Immature natural killer cell (primary cell): ENCODE measurements at regions not wholly inside any gene's neighbourhood (a gene's known extent, or its start where the extent isn't known, plus 50 kb on each side); places are given as distances from the start of the nearest gene placed in this dataset.

ENCODE experiments used
- DNase-seq, 3 donors: peaks; one replicate each; pipeline ENCODE4 v3.0.0; 2022; ENCODE audit warnings: mixed read lengths in 1 of 3
- H3K27ac Mint-ChIP-seq, 6 donors: one replicate each; pipeline ENCODE4 v1.8.0; 2020; ENCODE audit warnings: mixed read lengths in 6 of 6, mild to moderate bottlenecking in 5 of 6, inconsistent platforms in 4 of 6, moderate library complexity in 3 of 6
- H3K27me3 Mint-ChIP-seq, 3 donors: one replicate each; pipeline ENCODE4 v1.8.0; 2020 to 2021; ENCODE audit warnings: low read depth in 3 of 3, mild to moderate bottlenecking in 3 of 3, mixed read lengths in 3 of 3, moderate library complexity in 3 of 3, inconsistent platforms in 1 of 3
- H3K36me3 Mint-ChIP-seq, 3 donors: one replicate each; pipeline ENCODE4 v1.8.0; 2020; ENCODE audit warnings: mixed read lengths in 3 of 3, inconsistent platforms in 2 of 3, mild to moderate bottlenecking in 2 of 3
- H3K4me1 Mint-ChIP-seq, 2 donors: one replicate each; pipeline ENCODE4 v1.8.0; 2020; ENCODE audit warnings: inconsistent platforms in 2 of 2, mild to moderate bottlenecking in 2 of 2, mixed read lengths in 2 of 2, moderate library complexity in 1 of 2
- H3K4me3 Mint-ChIP-seq, 5 donors: one replicate each; pipeline ENCODE4 v1.8.0; 2020; ENCODE audit warnings: mild to moderate bottlenecking in 5 of 5, mixed read lengths in 5 of 5, inconsistent platforms in 3 of 5, moderate library complexity in 3 of 5
- H3K9me3 Mint-ChIP-seq, 6 donors: one replicate each; pipeline ENCODE4 v1.8.0; 2020; ENCODE audit warnings: mild to moderate bottlenecking in 6 of 6, mixed read lengths in 6 of 6, inconsistent platforms in 4 of 6, moderate library complexity in 3 of 6

DNA sequence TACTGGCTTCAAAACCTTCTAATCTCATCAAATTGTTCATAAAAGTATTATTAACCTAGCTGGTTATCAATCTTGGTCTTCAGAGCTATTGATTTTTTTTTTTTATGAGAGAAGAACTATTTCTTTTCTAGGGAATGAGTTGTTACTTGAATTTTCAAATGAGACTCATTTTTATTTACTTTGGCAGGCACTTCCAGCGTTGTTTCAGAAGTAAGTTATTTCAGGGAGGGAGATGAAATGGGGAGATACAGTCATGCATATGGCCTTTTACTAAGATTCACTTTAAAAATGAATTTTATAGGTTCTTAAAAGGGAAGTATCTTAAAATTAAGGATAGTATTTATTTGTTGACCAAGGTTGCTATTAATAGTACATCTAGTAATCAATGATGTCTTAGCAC, 129.6 kb downstream of the IZUMO3 start:
- no peaks in the 10 kb centered on the region for H3K4me1 Mint-ChIP-seq
- H3K9me3 Mint-ChIP-seq: peaks cover 18 to 46% (median 26%) of the 10 kb centered on the region in 6 donors
- DNase-seq: no peak
- no peak overlapping the region for H3K27ac Mint-ChIP-seq
- peaks cover 0 to 1% (median 0%) of the 10 kb centered on the region in 3 donors for H3K27me3 Mint-ChIP-seq
- peaks cover 0 to 4% (median 0%) of the 10 kb centered on the region in 3 donors for H3K36me3 Mint-ChIP-seq
- H3K4me3 Mint-ChIP-seq: no peak overlapping the region

- Mint-ChIP-seq H3K36me3 (peaks cover 0 to 4% (median 0%) of the 10 kb centered on the region in 3 donors), H3K27me3 (no peaks in the 10 kb centered on the region), H3K4me3 (no peak overlapping the region), H3K27ac (no peak overlapping the region), H3K9me3 (peaks cover 14 to 45% (median 29%) of the 10 kb centered on the region in 6 donors), H3K4me1 (no peaks in the 10 kb centered on the region)
- no peak for DNase-seq
These were observed 132.0 kb downstream of the IZUMO3 start for GRCh38 chr9:24413651-24414050.

DNA sequence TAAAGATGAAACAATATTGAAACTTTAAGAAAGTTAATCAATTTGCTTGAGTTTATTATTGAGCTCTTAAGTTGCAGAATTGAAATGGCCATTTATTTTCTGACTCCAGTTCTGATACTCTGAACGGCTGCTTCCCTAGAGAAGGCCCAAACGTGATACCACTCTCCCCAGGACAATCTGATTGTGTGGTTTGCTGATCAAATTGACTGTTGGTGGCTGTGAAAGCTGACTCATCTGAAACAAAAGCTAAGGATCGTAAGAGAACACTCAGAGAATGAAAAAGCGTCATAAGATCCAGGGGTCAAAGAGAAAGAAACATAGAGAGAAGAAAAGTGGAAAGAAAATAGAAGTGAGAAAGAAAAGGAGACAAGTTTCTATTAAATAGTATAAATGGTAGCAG, 147.2 kb downstream of the IZUMO3 start:
- Mint-ChIP-seq H3K9me3 (peaks cover 5 to 44% (median 31%) of the 10 kb centered on the region in 6 donors), H3K27me3 (no peaks in the 10 kb centered on the region), H3K4me1 (no peaks in the 10 kb centered on the region), H3K27ac (no peak overlapping the region), H3K4me3 (no peak overlapping the region), H3K36me3 (no peaks in the 10 kb centered on the region)
- no peak for DNase-seq

GRCh38 chr9:24391095-24391494, 154.6 kb downstream of the IZUMO3 start:
- Mint-ChIP-seq H3K4me1 (no peaks in the 10 kb centered on the region), H3K9me3 (peaks cover 20 to 60% (median 43%) of the 10 kb centered on the region in 6 donors), H3K4me3 (no peak overlapping the region), H3K27me3 (peaks cover 0 to 6% (median 2%) of the 10 kb centered on the region in 3 donors), H3K27ac (no peak overlapping the region), H3K36me3 (peaks cover 0 to 7% (median 0%) of the 10 kb centered on the region in 3 donors)
- no peak for DNase-seq

DNA sequence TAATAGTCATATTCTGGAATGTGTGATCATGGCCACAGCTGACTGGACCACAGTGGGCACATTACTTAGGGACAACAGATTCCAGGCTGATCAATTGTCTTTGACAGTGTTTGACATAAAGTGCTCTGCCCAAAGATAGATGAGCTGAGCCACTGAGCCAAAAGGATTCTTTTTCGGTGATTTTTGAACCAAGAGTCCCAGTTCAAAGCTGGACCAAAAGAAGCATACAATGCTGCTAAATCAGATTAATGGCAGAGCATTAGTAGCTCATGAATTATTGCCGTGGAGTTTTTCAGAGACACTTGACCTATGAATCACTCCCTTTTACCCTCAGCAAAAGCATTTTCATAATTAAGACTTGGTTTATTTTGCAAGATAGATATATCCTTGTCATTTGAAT, 160.6 kb downstream of the IZUMO3 start:
- Mint-ChIP-seq H3K4me1 (no peaks in the 10 kb centered on the region), H3K27me3 (peaks cover 0 to 6% (median 2%) of the 10 kb centered on the region in 3 donors), H3K27ac (no peak overlapping the region), H3K9me3 (peaks cover 18 to 62% (median 38%) of the 10 kb centered on the region in 6 donors), H3K36me3 (peaks cover 0 to 5% (median 0%) of the 10 kb centered on the region in 3 donors), H3K4me3 (no peak overlapping the region)
- no peak for DNase-seq

DNA sequence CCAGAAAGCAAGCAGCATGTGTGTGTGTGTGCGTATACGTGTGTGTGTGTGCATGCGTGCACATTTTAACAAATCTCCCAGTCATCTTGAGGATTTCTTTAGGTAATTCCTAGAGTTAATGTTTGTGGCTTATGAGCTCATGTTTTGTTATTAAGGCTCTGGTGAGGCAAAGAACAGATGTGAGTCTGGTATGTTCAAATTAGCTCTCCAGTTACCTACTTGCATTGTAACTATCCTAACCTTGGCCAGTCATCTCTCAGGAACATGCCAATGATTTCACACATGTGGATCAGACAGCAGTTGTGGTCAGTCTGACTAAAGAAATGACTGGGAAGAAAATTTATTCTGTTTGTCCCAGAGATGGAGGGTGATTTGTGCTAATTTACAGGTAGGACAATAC, 163.1 kb downstream of the IZUMO3 start:
- Mint-ChIP-seq H3K27me3 (peaks cover 0 to 2% (median 0%) of the 10 kb centered on the region in 3 donors), H3K36me3 (no peaks in the 10 kb centered on the region)

GRCh38 chr9:24381205-24381604, 164.5 kb downstream of the IZUMO3 start:
- Mint-ChIP-seq H3K27me3 (no peaks in the 10 kb centered on the region), H3K36me3 (no peaks in the 10 kb centered on the region), H3K9me3 (peaks cover 8 to 42% (median 21%) of the 10 kb centered on the region in 6 donors), H3K4me1 (no peaks in the 10 kb centered on the region), H3K27ac (no peak overlapping the region), H3K4me3 (no peak overlapping the region)
- no peak for DNase-seq

More for the DNA sequence above, 163.1 kb downstream of the IZUMO3 start:
- Mint-ChIP-seq H3K4me1 (no peaks in the 10 kb centered on the region), H3K9me3 (peaks cover 12 to 53% (median 25%) of the 10 kb centered on the region in 6 donors), H3K4me3 (no peak overlapping the region), H3K27ac (no peak overlapping the region)
- DNase-seq: no peak

GRCh38 chr9:24359046-24359445, 186.7 kb downstream of the IZUMO3 start:
- Mint-ChIP-seq H3K4me1 (no peaks in the 10 kb centered on the region), H3K36me3 (no peaks in the 10 kb centered on the region), H3K4me3 (no peak overlapping the region), H3K9me3 (peaks cover 26 to 66% (median 49%) of the 10 kb centered on the region in 6 donors), H3K27ac (no peak overlapping the region), H3K27me3 (peaks cover 0 to 1% (median 0%) of the 10 kb centered on the region in 3 donors)
- no peak for DNase-seq

DNA sequence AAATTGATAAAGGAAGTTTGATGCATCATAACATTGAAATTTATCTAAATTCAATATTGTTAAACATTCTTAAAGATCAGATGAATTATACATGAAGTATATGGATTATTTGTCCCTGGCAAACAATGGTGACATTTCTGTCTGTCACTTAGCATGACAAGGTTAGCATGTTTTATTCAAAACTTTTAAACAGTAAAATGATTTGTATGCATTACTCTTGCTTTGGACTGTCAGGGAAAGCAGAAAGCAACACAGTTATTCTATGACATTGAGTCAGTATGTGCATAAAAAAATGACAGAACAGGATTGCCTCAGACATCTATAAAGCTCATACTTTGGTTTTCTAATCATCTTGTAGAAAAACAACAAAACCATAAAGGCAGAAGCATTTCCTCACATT, 193.7 kb downstream of the IZUMO3 start:
- Mint-ChIP-seq H3K27me3 (no peaks in the 10 kb centered on the region), H3K36me3 (no peaks in the 10 kb centered on the region), H3K9me3 (peaks cover 10 to 36% (median 23%) of the 10 kb centered on the region in 6 donors), H3K27ac (no peak overlapping the region), H3K4me1 (no peaks in the 10 kb centered on the region), H3K4me3 (no peak overlapping the region)
- no peak for DNase-seq

- Mint-ChIP-seq H3K36me3 (no peaks in the 10 kb centered on the region), H3K27me3 (no peaks in the 10 kb centered on the region), H3K4me3 (no peak overlapping the region), H3K27ac (no peak overlapping the region), H3K9me3 (peaks cover 10 to 43% (median 24%) of the 10 kb centered on the region in 6 donors), H3K4me1 (no peaks in the 10 kb centered on the region)
- no peak for DNase-seq
These were observed 194.4 kb downstream of the IZUMO3 start for GRCh38 chr9:24351258-24351657.

- no peaks in the 10 kb centered on the region for H3K36me3 Mint-ChIP-seq
These were observed 203.2 kb downstream of the IZUMO3 start for GRCh38 chr9:24342457-24342856.

GRCh38 chr9:24333629-24334028, 212.1 kb downstream of the IZUMO3 start:
- no peak for DNase-seq
- Mint-ChIP-seq H3K4me1 (no peaks in the 10 kb centered on the region), H3K9me3 (peaks cover 5 to 48% (median 20%) of the 10 kb centered on the region in 6 donors), H3K27me3 (no peaks in the 10 kb centered on the region), H3K4me3 (no peak overlapping the region), H3K36me3 (peaks cover 0 to 3% (median 0%) of the 10 kb centered on the region in 3 donors), H3K27ac (no peak overlapping the region)

More at GRCh38 chr9:24342457-24342856, 203.2 kb downstream of the IZUMO3 start:
- Mint-ChIP-seq H3K9me3 (peaks cover 20 to 72% (median 47%) of the 10 kb centered on the region in 6 donors), H3K4me1 (no peaks in the 10 kb centered on the region), H3K27ac (no peak overlapping the region), H3K27me3 (no peaks in the 10 kb centered on the region), H3K4me3 (no peak overlapping the region)
- no peak for DNase-seq

- Mint-ChIP-seq H3K27me3 (no peaks in the 10 kb centered on the region), H3K4me1 (no peaks in the 10 kb centered on the region), H3K4me3 (no peak overlapping the region), H3K9me3 (peaks cover 18 to 72% (median 33%) of the 10 kb centered on the region in 6 donors), H3K27ac (no peak overlapping the region), H3K36me3 (peaks cover 0 to 7% (median 0%) of the 10 kb centered on the region in 3 donors)
- no peak for DNase-seq
These were observed 246.8 kb downstream of the IZUMO3 start for GRCh38 chr9:24298912-24299311.

- Mint-ChIP-seq H3K9me3 (peaks cover 16 to 62% (median 26%) of the 10 kb centered on the region in 6 donors), H3K27ac (no peak overlapping the region), H3K27me3 (no peaks in the 10 kb centered on the region), H3K4me3 (no peak overlapping the region), H3K4me1 (no peaks in the 10 kb centered on the region), H3K36me3 (peaks cover 0 to 7% (median 0%) of the 10 kb centered on the region in 3 donors)
- DNase-seq: no peak
These were observed 247.8 kb downstream of the IZUMO3 start for GRCh38 chr9:24297931-24298330.

DNA sequence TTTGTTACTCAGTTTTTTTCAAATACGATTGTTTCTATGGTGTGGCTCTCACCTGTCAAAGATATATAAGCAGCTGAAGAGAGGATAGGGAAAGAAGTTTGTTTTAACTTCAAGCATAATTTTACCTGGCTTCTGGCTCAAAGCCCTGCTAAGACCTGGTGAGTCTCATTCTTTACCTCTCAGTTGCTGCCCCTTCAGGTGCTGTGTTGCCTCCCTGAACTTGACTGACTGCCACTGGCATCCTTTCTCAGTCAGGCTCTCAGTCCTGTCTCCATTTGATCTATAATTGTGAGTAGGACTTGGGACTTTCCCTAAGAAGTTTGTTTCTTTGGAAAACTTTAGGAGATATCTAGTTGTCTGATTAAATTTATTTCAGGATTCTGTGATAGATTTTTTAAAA, 249.6 kb downstream of the IZUMO3 start:
- Mint-ChIP-seq H3K9me3 (peaks cover 16 to 59% (median 29%) of the 10 kb centered on the region in 6 donors), H3K27me3 (no peaks in the 10 kb centered on the region), H3K4me3 (no peak overlapping the region), H3K4me1 (no peaks in the 10 kb centered on the region), H3K27ac (no peak overlapping the region), H3K36me3 (peaks cover 0 to 7% (median 4%) of the 10 kb centered on the region in 3 donors)
- DNase-seq: no peak
